IMR-90 (cell line): ENCODE measurements at regions not wholly inside any gene's neighbourhood (a gene's known extent, or its start where the extent isn't known, plus 50 kb on each side); places are given as distances from the start of the nearest gene placed in this dataset.

Source experiments
- ATAC-seq: fragments of 200-7000 bp; cut with Tn5 transposase; 2 replicates; pipeline ENCODE4 v1.9.1; 2020; ENCODE audit warnings: low read depth, mild to moderate bottlenecking, moderate library complexity
- BruUV-seq: library from RNA; stranded (reverse); fragments of 400-500 nt; replicated peaks from 2 replicates; lab custom pipeline; 2021; lab: Mats Ljungman, UMichigan
- CTCF ChIA-PET: fragments of 300-600 bp; formaldehyde crosslinking; extraction: SDS; loops from one replicate; lab custom pipeline; 2021; ENCODE audit warnings: antibody characterized with exemption; lab: Yijun Ruan, JAX
- POLR2A ChIA-PET: fragments of 300-600 bp; sonication (Branson Sonifier 250); formaldehyde crosslinking; loops from one replicate; lab custom pipeline; 2022; ENCODE audit warnings: antibody characterized with exemption; ENCODE audit not compliant: unreplicated experiment; lab: Charles Lee
- DNase-seq: peaks from one replicate; pipeline ENCODE4 v3.0.0; 2013
- H2AFZ ChIP-seq: replicated peaks from 2 replicates; pipeline ENCODE3; 2013; ENCODE audit warnings: low read length, mild to moderate bottlenecking; ENCODE audit not compliant: poor library complexity
- H2AK5ac ChIP-seq: 2 replicates; pipeline ENCODE4 v1.6.1; 2013; ENCODE audit warnings: low read depth, low read length, inconsistent platforms
- H2AK9ac ChIP-seq: replicated peaks from 2 replicates; pipeline ENCODE3; 2013; ENCODE audit warnings: mild to moderate bottlenecking, low read depth, low read length, moderate library complexity; ENCODE audit not compliant: poor library complexity
- H2BK120ac ChIP-seq: 2 replicates; pipeline ENCODE4 v1.6.1; 2013; ENCODE audit warnings: low read depth, low read length, inconsistent platforms
- H2BK15ac ChIP-seq: 3 replicates; pipeline ENCODE4 v1.6.1; 2013; ENCODE audit warnings: low read depth, low read length, inconsistent platforms
- H2BK20ac ChIP-seq: 2 replicates; pipeline ENCODE4 v1.6.1; 2013; ENCODE audit warnings: low read depth, mild to moderate bottlenecking, inconsistent platforms, low read length, moderate library complexity
- H2BK5ac ChIP-seq: 2 replicates; pipeline ENCODE4 v1.6.1; 2013; ENCODE audit warnings: mild to moderate bottlenecking, low read depth, low read length, inconsistent platforms; ENCODE audit not compliant: poor library complexity, severe bottlenecking
- H3K14ac ChIP-seq: replicated peaks from 2 replicates; pipeline ENCODE4 v1.6.1; 2013; ENCODE audit warnings: low read depth, low read length, inconsistent platforms
- H3K18ac ChIP-seq: 2 replicates; pipeline ENCODE4 v1.6.1; 2013; ENCODE audit warnings: low read depth, low read length, control low read depth
- H3K23ac ChIP-seq: 2 replicates; pipeline ENCODE4 v1.6.1; 2013; ENCODE audit warnings: low read depth, low read length, inconsistent platforms
- H3K27ac ChIP-seq: 2 replicates; pipeline ENCODE4 v1.5.1; 2013; ENCODE audit warnings: mild to moderate bottlenecking, control low read depth, low read length; ENCODE audit not compliant: insufficient read depth
- H3K27me3 ChIP-seq: 2 replicates; pipeline ENCODE4 v1.6.1; 2013; ENCODE audit warnings: low read length; ENCODE audit not compliant: control insufficient read depth, insufficient read depth
- H3K36me3 ChIP-seq: 2 replicates; pipeline ENCODE4 v1.6.1; 2013; ENCODE audit warnings: low read length, mixed read lengths; ENCODE audit not compliant: control insufficient read depth, insufficient read depth
- H3K4ac ChIP-seq: 2 replicates; pipeline ENCODE4 v1.6.1; 2013; ENCODE audit warnings: low read depth, low read length, inconsistent platforms
- H3K4me1 ChIP-seq: 2 replicates; pipeline ENCODE4 v1.6.1; 2013; ENCODE audit warnings: low read length, mixed read lengths; ENCODE audit not compliant: control insufficient read depth, insufficient read depth
- H3K4me2 ChIP-seq: 2 replicates; pipeline ENCODE4 v1.6.1; 2013; ENCODE audit warnings: low read depth, mild to moderate bottlenecking, control low read depth, low read length, moderate library complexity
- H3K4me3 ChIP-seq: 2 replicates; pipeline ENCODE4 v1.5.1; 2013; ENCODE audit warnings: low read depth, mild to moderate bottlenecking, control low read depth, low read length, moderate library complexity; ENCODE audit not compliant: insufficient read depth
- H3K56ac ChIP-seq: 2 replicates; pipeline ENCODE4 v1.6.1; 2013; ENCODE audit warnings: low read length, inconsistent platforms; ENCODE audit not compliant: insufficient read depth; ENCODE audit errors: extremely low read depth
- H3K79me1 ChIP-seq, 2 experiments: 2 replicates each; pipeline ENCODE4 v1.6.1; 2013; ENCODE audit warnings: low read length in 2 of 2, inconsistent platforms in 1 of 2, low read depth in 1 of 2
- H3K9ac ChIP-seq: 2 replicates; pipeline ENCODE4 v1.6.1; 2013; ENCODE audit warnings: low read depth, low read length, control low read depth
- H3K9me1 ChIP-seq: 2 replicates; pipeline ENCODE4 v1.6.1; 2013; ENCODE audit warnings: low read length, inconsistent platforms; ENCODE audit not compliant: insufficient read depth
- H3K9me3 ChIP-seq: 2 replicates; pipeline ENCODE4 v1.6.1; 2013; ENCODE audit warnings: low read length; ENCODE audit not compliant: control insufficient read depth, insufficient read depth
- H4K20me1 ChIP-seq: 2 replicates; pipeline ENCODE4 v1.6.1; 2013; ENCODE audit warnings: low read length, inconsistent platforms; ENCODE audit not compliant: insufficient read depth
- H4K5ac ChIP-seq: 2 replicates; pipeline ENCODE4 v1.6.1; 2013; ENCODE audit warnings: mild to moderate bottlenecking, low read depth, low read length, control low read depth
- H4K8ac ChIP-seq, 2 experiments: 2 replicates each; pipeline ENCODE4 v1.6.1; 2013; ENCODE audit warnings: low read depth in 2 of 2, low read length in 2 of 2, control low read depth in 1 of 2, inconsistent platforms in 1 of 2
- H4K91ac ChIP-seq: 2 replicates; pipeline ENCODE4 v1.6.1; 2013; ENCODE audit warnings: low read depth, low read length, inconsistent platforms; ENCODE audit not compliant: insufficient read depth
- CHD1 ChIP-seq: IDR thresholded peaks from 2 replicates; pipeline ENCODE4 v1.6.1; 2012; ENCODE audit warnings: low read depth, low read length, improper control_type of control experiment
- ELK1 ChIP-seq: fragments of 150-350 bp; IDR thresholded peaks from 2 replicates; pipeline ENCODE4 v1.6.1; 2016; ENCODE audit warnings: low read depth, mild to moderate bottlenecking, low read length, moderate library complexity, borderline replicate concordance
- MAZ ChIP-seq: IDR thresholded peaks from 2 replicates; pipeline ENCODE4 v1.6.1; 2012; ENCODE audit warnings: low read depth, mild to moderate bottlenecking, low read length, improper control_type of control experiment, moderate library complexity, borderline replicate concordance
- MXI1 ChIP-seq: IDR thresholded peaks from 2 replicates; pipeline ENCODE4 v1.6.1; 2012; ENCODE audit warnings: low read depth, mild to moderate bottlenecking, low read length, moderate library complexity, borderline replicate concordance
- RAD21 ChIP-seq: IDR thresholded peaks from 2 replicates; pipeline ENCODE4 v1.6.1; 2012; ENCODE audit warnings: low read length, improper control_type of control experiment
- RCOR1 ChIP-seq: IDR thresholded peaks from 2 replicates; pipeline ENCODE4 v1.6.1; 2012; ENCODE audit warnings: mild to moderate bottlenecking, low read length, improper control_type of control experiment; ENCODE audit not compliant: insufficient replicate concordance
- RFX5 ChIP-seq: IDR thresholded peaks from 2 replicates; pipeline ENCODE4 v1.8.0; 2012; ENCODE audit warnings: low read depth, mild to moderate bottlenecking, low read length, moderate library complexity
- WGBS, 2 experiments: methylation state at CpG; one replicate each; pipeline versions ENCODE4 v1.1.5 to v1.1.7; 2013; ENCODE audit warnings: missing lambda C conversion rate in 2 of 2; ENCODE audit not compliant: insufficient read length in 1 of 2; ENCODE audit errors: extremely low coverage in 2 of 2; 5-methylcytosine and 5-hydroxymethylcytosine counted together
- dilution Hi-C: fragments of 300-500 bp; cut with HindIII; formaldehyde crosslinking; loops from one replicate; pipeline ENCODE4 v1.14.3; 2018; ENCODE audit warnings: low sequenced_read_pairs; ENCODE audit not compliant: unreplicated experiment
- in situ Hi-C: fragments of 300-500 bp; cut with MboI; formaldehyde crosslinking; loops from 3 replicates; pipeline ENCODE4 v1.14.3; 2019; ENCODE audit warnings: low sequenced_read_pairs, inconsistent platforms, mixed read lengths
- intact Hi-C: fragments of 100-400 bp; cut with micrococcal nuclease; formaldehyde crosslinking; loops from 2 replicates; pipeline ENCODE4 v1.10.0; 2022

DNA sequence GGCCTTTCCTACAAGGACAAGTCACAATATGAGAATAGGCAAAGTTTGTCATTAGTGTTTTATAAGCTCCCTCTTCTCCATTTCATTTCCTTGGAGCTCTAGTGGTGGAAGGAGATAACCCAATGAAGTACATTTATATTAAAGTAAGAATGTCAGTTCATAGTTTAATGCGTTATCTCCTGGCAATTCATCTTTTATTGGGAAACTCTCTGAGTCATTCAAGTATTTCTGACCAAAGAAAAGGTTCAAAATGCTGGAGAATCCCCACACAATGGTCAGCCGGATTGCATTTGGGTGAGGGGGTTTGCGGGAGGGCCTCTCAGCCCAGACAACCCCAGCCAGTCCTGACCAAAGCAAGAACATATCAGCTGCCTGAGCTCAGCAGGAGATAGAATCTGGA, 321.5 kb upstream of the NRP1 start:
- H3K23ac ChIP-seq, result no peak overlapping the region
- no peak overlapping the region for H3K4me3 ChIP-seq
- WGBS, 2 experiments, result no CpG with 5 or more reads among the region's 3 CpGs
- H3K4me1 ChIP-seq, result peaks cover 2% of the 10 kb centered on the region; the same call in 1 of the 2 replicates
- no peak overlapping the region for H4K5ac ChIP-seq
- H4K91ac ChIP-seq, result no peak overlapping the region
- H2AK9ac ChIP-seq, result no peak overlapping the region
- no peaks in the 10 kb centered on the region for H3K9me1 ChIP-seq
- no peak overlapping the region for H3K27ac ChIP-seq
- H4K8ac ChIP-seq, result no peak overlapping the region
- H3K79me1 ChIP-seq, result no peaks in the 10 kb centered on the region
- no peak overlapping the region for H3K18ac ChIP-seq
- TF ChIP-seq RCOR1 (no peak), CHD1 (no peak), RAD21 (no peak), MAZ (no peak), RFX5 (no peak), ELK1 (no peak), MXI1 (no peak)
- intact Hi-C loops, result no loop called here
- ChIA-PET POLR2A (no interaction called here), CTCF (no interaction called here)
- no peak overlapping the region for H3K56ac ChIP-seq
- no peak overlapping the region for H2AFZ ChIP-seq
- BruUV-seq, result no TSS peak
- no peak for DNase-seq
- H3K14ac ChIP-seq, result no peak overlapping the region
- H3K9me3 ChIP-seq, result peaks cover 5% of the 10 kb centered on the region; the same call in 1 of the 2 replicates
- no peak for ATAC-seq
- no peak overlapping the region for H2BK20ac ChIP-seq
- H2AK5ac ChIP-seq, result no peak overlapping the region
- H3K4me2 ChIP-seq, result no peak overlapping the region
- dilution Hi-C loops, result no loop called here
- no peak overlapping the region for H3K9ac ChIP-seq
- H2BK120ac ChIP-seq, result no peak overlapping the region
- H3K4ac ChIP-seq, result no peak overlapping the region
- H2BK5ac ChIP-seq, result no peak overlapping the region
- in situ Hi-C loops, result no loop called here
- H4K20me1 ChIP-seq, result no peaks in the 10 kb centered on the region
- H3K36me3 ChIP-seq, result no peaks in the 10 kb centered on the region
- peaks cover 4% of the 10 kb centered on the region; the same call in 1 of the 2 replicates for H3K27me3 ChIP-seq
- H2BK15ac ChIP-seq, result no peak overlapping the region
